ENCODE measurements at regions not wholly inside any gene's neighbourhood (a gene's known extent, or its start where the extent isn't known, plus 50 kb on each side); places are given as distances from the start of the nearest gene placed in this dataset.

DNA sequence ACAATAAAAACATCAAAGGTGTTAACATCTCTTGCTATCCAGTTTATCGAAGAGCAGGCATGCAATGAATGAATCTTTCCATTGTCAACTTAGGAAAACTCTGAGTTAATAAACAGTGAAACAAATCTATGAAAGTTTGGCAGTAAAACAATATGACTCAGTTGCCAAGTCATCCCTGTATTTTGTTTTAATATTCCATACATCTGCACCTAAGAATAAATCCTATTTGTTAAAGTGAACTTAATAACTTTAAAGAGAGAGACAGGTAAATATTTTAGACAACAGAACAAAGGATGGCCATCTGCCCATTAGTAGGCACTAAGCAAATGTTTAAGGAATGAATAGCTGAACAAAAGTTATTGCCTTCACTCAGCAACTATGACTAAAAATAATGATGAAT is 700.5 kb upstream of the CELF2 start:
- no peak for TF ChIP-seq EZH2 (IDR thresholded peaks at IDR 0.05; ENCODE audit: borderline replicate concordance, low read length)
- TF ChIP-seq, protein P1, sequence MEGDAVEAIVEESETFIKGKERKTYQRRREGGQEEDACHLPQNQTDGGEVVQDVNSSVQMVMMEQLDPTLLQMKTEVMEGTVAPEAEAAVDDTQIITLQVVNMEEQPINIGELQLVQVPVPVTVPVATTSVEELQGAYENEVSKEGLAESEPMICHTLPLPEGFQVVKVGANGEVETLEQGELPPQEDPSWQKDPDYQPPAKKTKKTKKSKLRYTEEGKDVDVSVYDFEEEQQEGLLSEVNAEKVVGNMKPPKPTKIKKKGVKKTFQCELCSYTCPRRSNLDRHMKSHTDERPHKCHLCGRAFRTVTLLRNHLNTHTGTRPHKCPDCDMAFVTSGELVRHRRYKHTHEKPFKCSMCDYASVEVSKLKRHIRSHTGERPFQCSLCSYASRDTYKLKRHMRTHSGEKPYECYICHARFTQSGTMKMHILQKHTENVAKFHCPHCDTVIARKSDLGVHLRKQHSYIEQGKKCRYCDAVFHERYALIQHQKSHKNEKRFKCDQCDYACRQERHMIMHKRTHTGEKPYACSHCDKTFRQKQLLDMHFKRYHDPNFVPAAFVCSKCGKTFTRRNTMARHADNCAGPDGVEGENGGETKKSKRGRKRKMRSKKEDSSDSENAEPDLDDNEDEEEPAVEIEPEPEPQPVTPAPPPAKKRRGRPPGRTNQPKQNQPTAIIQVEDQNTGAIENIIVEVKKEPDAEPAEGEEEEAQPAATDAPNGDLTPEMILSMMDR (IDR thresholded peaks at IDR 0.05; ENCODE audit: low read length): no peak
- Histone ChIP-seq H3F3A (ENCODE audit: insufficient read depth, low read length) (no peaks in the 10 kb centered on the region), H3K9me3 (ENCODE audit: low read length) (no peaks in the 10 kb centered on the region), H2AFZ (ENCODE audit: low read length) (no peak overlapping the region), H3K4me3 (ENCODE audit: low read depth, low read length, poor library complexity, severe bottlenecking) (no peak overlapping the region), H3K9ac (ENCODE audit: low read length) (no peak overlapping the region), H3K4me1 (ENCODE audit: insufficient read depth, low read length, severe bottlenecking) (no peaks in the 10 kb centered on the region), H3K27me3 (ENCODE audit: insufficient read depth, low read length) (no peaks in the 10 kb centered on the region), H3K27ac (ENCODE audit: low read depth, low read length, poor library complexity, severe bottlenecking) (no peak overlapping the region), H3K79me2 (ENCODE audit: insufficient read depth, low read length) (no peaks in the 10 kb centered on the region), H3K36me3 (ENCODE audit: insufficient read depth, low read length) (no peaks in the 10 kb centered on the region), H3K9me2 (ENCODE audit: low read depth, low read length) (no peaks in the 10 kb centered on the region), H4K20me1 (ENCODE audit: insufficient read depth, low read length) (no peaks in the 10 kb centered on the region), H3K4me2 (ENCODE audit: low read length) (no peak overlapping the region)

DNA sequence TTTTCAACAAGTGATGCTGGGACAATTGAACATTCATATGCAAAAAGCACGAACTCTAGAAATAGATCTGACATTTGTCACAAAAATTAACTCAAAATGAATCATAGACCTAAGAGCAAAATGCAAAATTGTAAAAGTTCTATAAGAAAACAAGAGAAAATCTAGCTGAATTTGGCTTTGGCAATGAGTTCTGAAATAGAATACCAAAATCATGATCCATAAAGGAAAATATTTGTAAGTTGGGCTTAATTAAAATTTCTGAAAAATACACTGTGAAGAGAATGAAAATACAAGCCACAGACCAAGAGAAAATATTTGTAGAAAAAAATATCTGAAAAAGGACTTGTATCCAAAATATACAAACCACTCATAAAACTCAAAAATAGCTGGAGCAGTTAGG is 698.8 kb upstream of the CELF2 start:
- Histone ChIP-seq H3K27ac (ENCODE audit: low read depth, low read length, poor library complexity, severe bottlenecking) (no peak overlapping the region), H3K9ac (ENCODE audit: low read length) (no peak overlapping the region), H3K36me3 (ENCODE audit: insufficient read depth, low read length) (no peaks in the 10 kb centered on the region), H3K4me3 (ENCODE audit: low read depth, low read length, poor library complexity, severe bottlenecking) (no peak overlapping the region), H3K27me3 (ENCODE audit: insufficient read depth, low read length) (no peaks in the 10 kb centered on the region), H3K9me2 (ENCODE audit: low read depth, low read length) (no peaks in the 10 kb centered on the region), H3K9me3 (ENCODE audit: low read length) (no peaks in the 10 kb centered on the region), H3K4me1 (ENCODE audit: insufficient read depth, low read length, severe bottlenecking) (no peaks in the 10 kb centered on the region), H2AFZ (ENCODE audit: low read length) (no peak overlapping the region), H4K20me1 (ENCODE audit: insufficient read depth, low read length) (no peaks in the 10 kb centered on the region), H3F3A (ENCODE audit: insufficient read depth, low read length) (no peaks in the 10 kb centered on the region), H3K4me2 (ENCODE audit: low read length) (no peak overlapping the region), H3K79me2 (ENCODE audit: insufficient read depth, low read length) (no peaks in the 10 kb centered on the region)
- TF ChIP-seq, protein P1 (IDR thresholded peaks at IDR 0.05; ENCODE audit: low read length): no peak
- TF ChIP-seq EZH2 (IDR thresholded peaks at IDR 0.05; ENCODE audit: borderline replicate concordance, low read length): no peak

DNA sequence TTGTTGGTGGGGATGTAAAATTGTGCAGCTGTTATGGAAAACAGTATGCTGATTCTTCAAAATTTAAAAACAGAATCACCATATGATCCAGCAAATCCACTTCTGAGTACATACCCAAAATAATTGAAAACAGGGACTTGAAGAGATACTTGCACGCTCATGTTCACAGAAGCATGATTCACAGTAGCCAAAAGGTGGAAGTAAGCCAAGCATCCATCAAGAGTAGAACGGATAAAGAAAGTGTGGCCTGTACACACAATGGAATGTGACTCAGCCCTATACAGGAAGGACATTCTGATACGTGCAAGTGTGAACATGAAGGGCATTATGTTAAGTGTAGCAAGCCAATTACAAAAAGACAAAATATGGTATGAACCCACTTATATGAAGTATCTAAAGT is 696.7 kb upstream of the CELF2 start:
- no peaks in the 10 kb centered on the region for H4K20me1 ChIP-seq (ENCODE audit: insufficient read depth, low read length)
- H3K4me1 ChIP-seq (ENCODE audit: insufficient read depth, low read length, severe bottlenecking): no peaks in the 10 kb centered on the region
- H3K27ac ChIP-seq (ENCODE audit: low read depth, low read length, poor library complexity, severe bottlenecking): no peak overlapping the region
- no peaks in the 10 kb centered on the region for H3K36me3 ChIP-seq (ENCODE audit: insufficient read depth, low read length)
- H3K4me2 ChIP-seq (ENCODE audit: low read length): no peak overlapping the region
- no peaks in the 10 kb centered on the region for H3K27me3 ChIP-seq (ENCODE audit: insufficient read depth, low read length)
- H3K4me3 ChIP-seq (ENCODE audit: low read depth, low read length, poor library complexity, severe bottlenecking): no peak overlapping the region
- no peaks in the 10 kb centered on the region for H3K9me2 ChIP-seq (ENCODE audit: low read depth, low read length)
- no peaks in the 10 kb centered on the region for H3K9me3 ChIP-seq (ENCODE audit: low read length)
- no peaks in the 10 kb centered on the region for H3F3A ChIP-seq (ENCODE audit: insufficient read depth, low read length)
- TF ChIP-seq, protein P1 (IDR thresholded peaks at IDR 0.05; ENCODE audit: low read length): no peak
- TF ChIP-seq EZH2 (IDR thresholded peaks at IDR 0.05; ENCODE audit: borderline replicate concordance, low read length): no peak
- H2AFZ ChIP-seq (ENCODE audit: low read length): no peak overlapping the region
- H3K79me2 ChIP-seq (ENCODE audit: insufficient read depth, low read length): no peaks in the 10 kb centered on the region
- H3K9ac ChIP-seq (ENCODE audit: low read length): no peak overlapping the region
